ENCODE measurements at regions not wholly inside any gene's neighbourhood (a gene's known extent, or its start where the extent isn't known, plus 50 kb on each side); places are given as distances from the start of the nearest gene placed in this dataset.

- POLR2A ChIA-PET (ENCODE audit: low non-redundant PET): no interaction called here
- TF ChIP-seq, protein P1, sequence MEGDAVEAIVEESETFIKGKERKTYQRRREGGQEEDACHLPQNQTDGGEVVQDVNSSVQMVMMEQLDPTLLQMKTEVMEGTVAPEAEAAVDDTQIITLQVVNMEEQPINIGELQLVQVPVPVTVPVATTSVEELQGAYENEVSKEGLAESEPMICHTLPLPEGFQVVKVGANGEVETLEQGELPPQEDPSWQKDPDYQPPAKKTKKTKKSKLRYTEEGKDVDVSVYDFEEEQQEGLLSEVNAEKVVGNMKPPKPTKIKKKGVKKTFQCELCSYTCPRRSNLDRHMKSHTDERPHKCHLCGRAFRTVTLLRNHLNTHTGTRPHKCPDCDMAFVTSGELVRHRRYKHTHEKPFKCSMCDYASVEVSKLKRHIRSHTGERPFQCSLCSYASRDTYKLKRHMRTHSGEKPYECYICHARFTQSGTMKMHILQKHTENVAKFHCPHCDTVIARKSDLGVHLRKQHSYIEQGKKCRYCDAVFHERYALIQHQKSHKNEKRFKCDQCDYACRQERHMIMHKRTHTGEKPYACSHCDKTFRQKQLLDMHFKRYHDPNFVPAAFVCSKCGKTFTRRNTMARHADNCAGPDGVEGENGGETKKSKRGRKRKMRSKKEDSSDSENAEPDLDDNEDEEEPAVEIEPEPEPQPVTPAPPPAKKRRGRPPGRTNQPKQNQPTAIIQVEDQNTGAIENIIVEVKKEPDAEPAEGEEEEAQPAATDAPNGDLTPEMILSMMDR (conservative IDR thresholded peaks at IDR 0.05; ENCODE audit: low read depth): no peak
- CTCF ChIA-PET: no interaction called here
- no peak overlapping the region for H3K27ac ChIP-seq
- no peak for DNase-seq (ENCODE audit: low spot score)
Measured at GRCh38 chr18:47613929-47614328, 316.5 kb downstream of the SMAD2 start.

GRCh38 chr18:47611649-47612048 is 318.8 kb downstream of the SMAD2 start:
- CTCF ChIA-PET: no interaction called here
- TF ChIP-seq, protein P1 (conservative IDR thresholded peaks at IDR 0.05; ENCODE audit: low read depth): no peak
- POLR2A ChIA-PET (ENCODE audit: low non-redundant PET): no interaction called here
- DNase-seq (ENCODE audit: low spot score): no peak
- no peak overlapping the region for H3K27ac ChIP-seq

- no peak overlapping the region for H3K27ac ChIP-seq
- DNase-seq (ENCODE audit: low spot score): no peak
- ChIA-PET CTCF (no interaction called here), POLR2A (ENCODE audit: low non-redundant PET) (no interaction called here)
- TF ChIP-seq, protein P1 (conservative IDR thresholded peaks at IDR 0.05; ENCODE audit: low read depth): no peak
Measured at GRCh38 chr18:47606526-47606925, 323.9 kb downstream of the SMAD2 start.

- H3K27ac ChIP-seq: no peak overlapping the region
- TF ChIP-seq, protein P1 (conservative IDR thresholded peaks at IDR 0.05; ENCODE audit: low read depth): no peak
- POLR2A ChIA-PET (ENCODE audit: low non-redundant PET): no interaction called here
- CTCF ChIA-PET: interaction anchor here (0.6 kb wide), 1 partner anchor 214 kb away, joined by 4 read pairs; no protein-coding TSS in a partner anchor
- no peak for DNase-seq (ENCODE audit: low spot score)
Measured at GRCh38 chr18:47605093-47605492, 325.4 kb downstream of the SMAD2 start.

GRCh38 chr18:47604021-47604420 is 326.4 kb downstream of the SMAD2 start:
- CTCF ChIA-PET: no interaction called here
- no peak overlapping the region for H3K27ac ChIP-seq
- TF ChIP-seq, protein P1 (conservative IDR thresholded peaks at IDR 0.05; ENCODE audit: low read depth): no peak
- no peak for DNase-seq (ENCODE audit: low spot score)
- POLR2A ChIA-PET (ENCODE audit: low non-redundant PET): no interaction called here

GRCh38 chr18:47603158-47603557 is 327.3 kb downstream of the SMAD2 start:
- DNase-seq (ENCODE audit: low spot score): no peak
- ChIA-PET CTCF (no interaction called here), POLR2A (ENCODE audit: low non-redundant PET) (no interaction called here)
- TF ChIP-seq, protein P1 (conservative IDR thresholded peaks at IDR 0.05; ENCODE audit: low read depth): no peak
- H3K27ac ChIP-seq: no peak overlapping the region

Measured in RWPE1 (cell line).